GM18907 (cell line): ENCODE measurements at regions not wholly inside any gene's neighbourhood (a gene's known extent, or its start where the extent isn't known, plus 50 kb on each side); places are given as distances from the start of the nearest gene placed in this dataset.

Experiments used
- ATAC-seq: cut with Tn5 transposase; IDR thresholded peaks from one replicate; pipeline ENCODE4 v1.9.1; 2021; ENCODE audit warnings: mild to moderate bottlenecking, moderate library complexity; ENCODE audit not compliant: unreplicated experiment

DNA sequence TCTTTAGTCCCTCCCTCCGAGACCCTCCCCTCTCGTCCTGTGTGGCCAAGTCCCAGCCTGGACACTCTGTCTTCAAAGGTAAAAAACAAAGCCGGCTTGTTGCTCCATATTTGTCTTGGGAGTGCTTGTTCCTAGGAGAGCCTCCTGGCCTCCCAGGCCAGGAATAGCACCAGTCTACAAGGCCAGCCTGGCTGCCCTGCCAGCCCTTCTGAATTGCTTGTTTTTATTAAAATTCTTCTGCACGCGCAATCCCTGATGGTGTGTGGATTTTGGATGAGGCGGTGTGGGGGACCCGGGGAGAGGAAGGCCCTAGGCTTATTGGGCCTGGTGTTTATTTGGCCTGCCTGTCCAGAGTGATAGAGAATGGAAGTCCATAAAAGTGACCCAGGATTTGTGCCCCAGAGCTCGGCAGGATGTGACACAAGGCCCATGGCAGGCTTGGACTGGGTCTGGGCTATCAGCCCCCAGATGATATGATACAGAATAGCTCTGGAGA is 297.3 kb downstream of the CYP26B1 start:
- no peak for ATAC-seq

DNA sequence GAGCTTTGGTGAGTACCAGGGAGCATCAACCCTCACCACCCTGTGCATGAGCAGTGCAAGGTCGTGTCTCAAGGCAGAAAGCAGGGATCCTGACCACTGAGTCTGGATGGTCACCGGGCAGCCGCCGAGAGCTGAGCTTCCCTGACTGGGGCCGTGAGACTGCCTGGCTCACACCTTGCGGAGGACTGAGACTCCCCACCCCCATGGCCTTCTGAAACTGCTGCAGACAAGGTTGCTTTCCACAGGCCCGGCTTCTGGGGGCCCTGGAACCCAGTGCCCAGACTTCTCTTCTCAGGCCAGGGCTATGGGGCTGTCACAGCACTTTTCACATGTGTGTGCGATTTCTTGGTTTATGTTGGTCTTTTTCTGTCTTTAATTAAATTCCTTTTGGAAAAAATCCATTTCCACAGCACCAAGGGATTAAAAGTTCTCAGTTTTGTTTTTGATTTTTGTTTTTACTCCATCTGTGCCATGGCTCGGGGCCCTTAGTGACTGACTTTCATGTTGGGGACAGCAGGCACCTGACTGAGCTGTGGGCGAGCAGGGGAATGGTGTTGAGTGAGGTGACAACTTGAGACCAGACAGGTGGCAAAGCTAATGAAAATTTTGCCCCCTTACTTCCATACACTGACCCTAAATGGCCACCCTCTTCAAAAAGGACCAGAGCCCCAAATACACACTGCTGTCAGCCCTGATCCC is 297.9 kb downstream of the CYP26B1 start:
- ATAC-seq: no peak

DNA sequence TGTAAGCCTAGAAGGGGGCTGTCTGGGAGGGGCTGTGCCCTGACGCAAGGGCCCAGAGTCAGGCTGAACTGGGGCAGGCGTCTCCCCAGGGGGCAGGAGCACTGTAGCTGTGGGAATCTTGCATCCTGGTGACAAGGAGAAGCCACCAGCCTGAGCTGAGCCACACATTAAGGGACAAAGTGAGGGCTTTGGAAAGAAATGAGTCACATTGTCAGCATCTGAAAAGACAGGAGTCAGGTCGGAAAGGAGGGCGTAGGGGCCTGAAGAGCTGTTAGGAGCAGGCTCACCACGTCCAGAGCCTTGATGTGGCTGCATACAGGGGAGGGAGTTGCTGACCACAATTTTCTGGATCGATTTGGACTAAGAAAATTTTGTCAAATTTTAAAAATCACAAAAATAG is 298.6 kb downstream of the CYP26B1 start:
- ATAC-seq: no peak

DNA sequence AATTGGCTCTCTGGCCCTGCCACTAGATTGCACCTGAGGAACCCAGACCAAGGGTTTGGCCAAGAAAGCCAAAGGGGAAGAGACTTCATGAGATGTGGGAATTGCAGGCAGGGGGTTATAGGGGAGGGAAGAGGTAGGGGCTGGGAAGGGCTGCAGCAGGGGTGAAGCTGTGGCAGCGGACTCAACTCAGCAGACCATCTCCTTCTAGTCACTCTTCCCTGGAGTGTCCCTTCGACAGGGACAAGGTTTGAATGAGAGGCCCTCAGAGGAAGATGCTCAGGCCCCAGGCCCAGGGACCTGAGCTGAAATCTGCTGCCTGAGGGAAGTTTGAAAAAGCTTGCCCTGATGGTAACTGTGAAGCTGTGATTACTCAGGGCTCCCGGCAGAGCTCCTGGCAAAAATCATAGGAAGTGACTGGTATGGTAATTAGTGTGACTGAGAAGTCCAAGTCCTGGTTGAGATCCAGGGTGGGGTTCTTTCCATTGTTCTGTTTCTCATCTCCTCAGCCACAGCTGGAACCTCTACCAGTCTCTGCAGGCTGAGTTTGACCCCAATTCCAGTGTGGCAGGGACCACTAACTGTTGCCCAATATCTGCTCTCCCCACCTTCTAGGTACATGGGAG is 300.9 kb downstream of the CYP26B1 start:
- no peak for ATAC-seq

DNA sequence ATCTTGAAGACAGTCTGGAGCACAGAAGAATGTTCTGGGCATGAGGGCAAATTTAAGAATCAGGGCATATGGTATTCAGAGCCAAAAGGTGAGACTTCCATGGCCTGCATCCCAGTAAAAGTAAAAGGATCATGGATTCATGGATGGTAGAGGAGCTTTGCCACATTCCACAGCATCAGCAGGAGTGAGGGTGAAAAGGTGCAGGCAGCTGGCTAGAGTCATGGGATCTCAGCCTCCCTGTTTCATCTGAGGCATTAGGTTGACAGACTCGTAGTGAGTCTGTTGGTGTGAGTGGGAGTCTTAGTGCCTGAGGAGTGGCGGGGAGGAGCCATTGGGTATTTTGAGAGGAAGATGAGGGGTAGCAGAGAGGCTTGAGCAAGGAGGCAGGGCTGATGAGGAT is 301.6 kb downstream of the CYP26B1 start:
- ATAC-seq: no peak

DNA sequence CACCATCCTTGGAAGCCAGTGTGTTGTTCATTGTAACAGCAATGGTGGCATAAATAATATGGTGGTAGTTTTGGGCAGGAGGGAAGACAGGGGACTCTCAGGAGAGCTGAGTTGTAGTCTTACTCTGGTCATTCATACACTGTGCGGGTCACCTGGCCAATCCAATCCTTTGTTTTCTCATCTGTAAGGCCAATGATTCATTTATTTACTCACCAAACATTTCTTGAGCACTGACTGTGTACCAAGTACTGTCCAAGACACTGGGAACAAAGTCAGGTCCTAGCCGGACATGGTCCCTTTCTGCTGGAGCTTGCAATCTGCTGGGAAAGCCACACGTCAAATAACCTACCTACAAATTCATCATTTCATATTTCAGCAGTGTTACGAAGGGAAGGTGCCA is 302.7 kb downstream of the CYP26B1 start:
- ATAC-seq: no peak

DNA sequence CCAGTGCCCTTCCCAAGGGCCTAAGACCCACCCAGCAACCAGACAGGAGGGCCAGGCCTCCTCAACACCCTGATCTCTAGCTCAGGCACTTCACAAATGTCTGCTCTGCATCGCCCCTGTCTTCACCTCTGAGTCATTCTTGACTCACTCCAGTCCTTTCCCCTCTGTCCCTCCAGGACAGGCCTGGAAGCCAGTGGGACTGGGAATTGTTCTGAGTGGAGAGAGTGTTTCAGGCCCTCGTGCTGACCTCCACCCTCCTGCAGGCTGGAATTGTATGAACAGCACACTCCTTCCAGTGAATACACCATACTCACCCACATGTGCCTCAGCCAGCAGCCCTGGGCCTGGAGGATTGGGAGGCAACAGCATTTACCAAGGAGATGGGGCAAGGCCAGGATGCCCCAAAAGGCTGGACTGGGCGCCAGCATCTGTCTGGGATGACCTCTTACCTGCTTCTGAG is 304.2 kb downstream of the CYP26B1 start:
- no peak for ATAC-seq

DNA sequence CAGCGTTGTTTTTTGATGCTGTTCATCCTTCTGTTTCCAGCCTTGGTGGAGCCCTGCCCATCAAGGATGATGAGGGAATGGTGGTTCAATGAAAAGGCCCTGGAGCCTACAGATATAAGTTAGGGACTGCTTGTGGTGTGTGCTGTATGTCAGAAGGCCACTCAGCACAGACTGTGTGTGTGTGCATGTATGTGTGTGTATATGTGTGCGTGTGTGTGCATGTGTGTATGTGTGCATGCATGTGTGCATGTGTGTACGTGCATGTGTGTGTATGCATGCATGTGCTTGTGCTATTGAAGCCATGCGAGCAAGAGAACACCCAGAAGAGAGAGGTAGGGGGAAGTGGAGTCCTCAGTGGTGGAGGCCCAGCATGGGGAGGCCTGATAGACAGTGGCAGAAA is 304.9 kb downstream of the CYP26B1 start:
- ATAC-seq: no peak

DNA sequence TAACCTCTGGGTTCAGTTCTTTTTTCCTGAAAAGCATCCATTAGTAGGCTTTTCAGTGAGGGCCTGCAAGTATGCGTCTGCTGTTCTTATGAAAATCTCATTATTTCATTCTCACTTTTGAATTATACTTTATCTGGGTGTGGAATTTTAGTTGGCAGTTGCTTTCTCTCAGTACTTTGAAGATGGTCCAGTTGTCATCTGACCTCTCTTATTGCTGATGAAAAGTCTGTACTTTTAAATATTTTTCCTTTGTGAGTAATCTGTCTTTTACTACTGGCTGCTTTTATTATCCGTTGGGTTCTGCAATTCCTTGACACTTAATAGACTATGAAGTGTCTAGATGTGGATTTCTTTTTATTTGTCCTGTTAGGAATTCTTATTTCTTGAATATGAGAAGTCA is 307.8 kb downstream of the CYP26B1 start:
- ATAC-seq: no peak

DNA sequence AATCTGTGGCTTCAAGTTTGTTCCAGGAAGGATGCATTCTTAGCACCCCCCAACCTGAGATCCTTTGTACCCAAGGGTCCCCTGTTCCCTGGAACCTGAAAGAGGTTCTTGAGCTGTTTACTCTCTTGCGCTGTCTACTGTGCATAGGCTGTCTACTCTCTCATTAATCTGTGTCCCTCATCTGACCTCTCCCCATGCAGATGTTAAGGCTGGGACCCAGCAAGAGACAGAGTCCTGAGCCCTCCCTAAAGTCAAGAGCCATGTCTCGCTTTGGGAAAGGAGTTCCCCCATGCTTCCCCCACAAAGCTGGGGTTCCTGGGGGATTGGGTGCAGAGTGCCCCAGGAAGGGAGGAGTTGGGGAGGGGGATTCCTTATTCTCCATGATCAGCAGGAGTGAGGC is 312.9 kb downstream of the CYP26B1 start:
- no peak for ATAC-seq

DNA sequence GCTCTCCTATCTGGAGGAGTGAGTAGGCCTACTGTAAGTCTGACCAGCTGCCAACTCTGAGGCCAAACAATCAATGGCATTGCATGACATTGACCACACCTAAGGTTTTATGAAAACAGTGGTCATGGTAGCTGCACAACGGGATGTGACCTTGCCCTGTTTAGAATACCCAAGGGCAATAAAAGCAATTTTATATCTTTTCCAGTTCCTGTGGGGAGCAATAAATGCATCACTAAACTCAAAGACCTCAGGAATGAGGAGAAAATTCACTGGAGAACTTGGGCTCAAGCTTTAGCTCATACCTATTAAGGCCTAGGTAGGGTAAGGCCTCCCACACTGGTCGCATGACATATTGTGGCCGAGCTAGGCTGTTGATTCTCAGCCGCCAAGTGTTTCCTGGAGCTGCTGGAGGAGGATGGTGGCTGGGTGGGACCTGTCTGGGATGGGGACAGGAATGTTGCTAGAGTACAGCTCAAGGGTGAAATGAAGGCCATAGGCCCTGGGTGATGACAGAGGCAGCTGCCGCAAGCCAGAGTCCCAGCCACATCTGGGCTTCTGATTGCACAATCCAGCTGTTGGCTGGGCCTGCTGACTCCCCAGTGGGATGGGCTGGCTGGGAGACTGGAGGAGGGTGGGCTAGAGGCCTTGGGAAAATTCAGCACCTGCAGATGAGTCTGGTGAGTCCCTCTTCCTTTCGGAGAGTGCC is 313.7 kb downstream of the CYP26B1 start:
- ATAC-seq: no peak

DNA sequence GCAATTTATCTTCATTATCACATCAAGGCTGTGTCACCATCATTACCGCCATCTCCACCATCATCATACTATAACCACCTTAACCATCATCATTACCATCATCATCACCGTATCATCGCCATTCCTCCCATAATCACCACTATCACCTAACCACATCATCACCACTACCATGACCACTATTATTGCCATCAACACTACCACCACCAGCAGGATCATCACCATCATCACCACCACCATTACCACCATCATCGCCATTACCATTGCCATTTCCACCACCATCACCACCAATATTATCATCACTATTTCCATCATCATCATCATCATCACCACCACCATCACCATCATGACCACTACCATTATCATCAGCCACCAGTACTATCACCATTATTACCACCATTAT is 314.4 kb downstream of the CYP26B1 start:
- no peak for ATAC-seq

DNA sequence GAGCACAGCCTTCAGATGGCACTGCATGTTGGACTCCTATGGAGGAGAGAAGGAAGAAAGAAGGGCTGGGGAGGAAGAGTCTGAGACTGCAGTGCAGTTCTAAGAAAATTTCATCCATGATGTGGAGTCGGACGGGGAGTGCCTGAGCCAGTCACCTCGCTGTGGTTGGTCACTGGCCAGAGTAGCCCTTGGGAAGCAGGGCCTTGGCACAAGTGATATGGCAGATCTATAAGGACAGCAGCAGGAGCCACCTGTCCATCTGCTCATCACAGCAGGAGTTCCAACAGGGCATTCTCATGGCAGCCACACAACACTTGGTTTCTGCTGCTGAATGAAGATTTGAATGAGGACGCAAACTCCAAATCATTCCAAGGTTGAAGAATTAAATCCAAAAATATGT is 314.8 kb downstream of the CYP26B1 start:
- no peak for ATAC-seq

DNA sequence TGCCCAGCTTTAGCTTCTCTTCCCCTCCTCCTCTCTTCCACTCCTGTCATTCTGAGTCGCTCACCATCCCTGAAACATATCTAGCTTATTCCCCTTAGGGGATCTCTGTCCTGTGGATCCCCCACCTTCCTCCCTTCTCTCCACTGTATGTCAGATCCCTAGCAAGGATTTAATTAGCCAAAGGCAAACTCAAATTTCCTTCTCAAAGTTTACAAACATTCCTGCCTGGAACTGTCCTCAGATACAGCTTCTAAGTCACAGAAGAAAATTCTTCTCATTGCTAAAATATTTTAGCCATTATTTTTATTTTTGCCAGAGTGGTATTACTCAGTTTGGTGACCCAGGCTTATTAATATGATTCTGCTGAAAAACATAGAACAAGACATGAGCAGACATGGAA is 315.3 kb downstream of the CYP26B1 start:
- no peak for ATAC-seq

DNA sequence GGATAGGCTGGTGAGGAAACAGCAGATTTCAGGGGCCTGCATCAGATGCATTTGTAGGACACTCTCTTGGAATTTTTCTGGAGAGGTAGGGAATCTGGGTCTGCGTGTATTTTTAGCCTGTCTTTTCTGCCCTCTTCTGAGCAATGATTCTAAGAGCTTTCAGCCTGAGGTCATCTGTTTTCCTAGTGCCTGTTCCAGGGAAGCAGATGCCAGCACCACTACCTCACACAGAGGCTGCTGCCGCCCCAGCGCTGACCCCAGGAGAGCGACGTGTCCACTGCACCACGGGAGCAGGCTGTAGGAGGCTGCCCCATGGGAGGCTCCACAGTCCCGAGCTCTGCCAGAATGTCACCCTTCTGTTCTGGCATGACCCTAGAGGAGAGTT is 316.5 kb downstream of the CYP26B1 start:
- ATAC-seq: no peak

DNA sequence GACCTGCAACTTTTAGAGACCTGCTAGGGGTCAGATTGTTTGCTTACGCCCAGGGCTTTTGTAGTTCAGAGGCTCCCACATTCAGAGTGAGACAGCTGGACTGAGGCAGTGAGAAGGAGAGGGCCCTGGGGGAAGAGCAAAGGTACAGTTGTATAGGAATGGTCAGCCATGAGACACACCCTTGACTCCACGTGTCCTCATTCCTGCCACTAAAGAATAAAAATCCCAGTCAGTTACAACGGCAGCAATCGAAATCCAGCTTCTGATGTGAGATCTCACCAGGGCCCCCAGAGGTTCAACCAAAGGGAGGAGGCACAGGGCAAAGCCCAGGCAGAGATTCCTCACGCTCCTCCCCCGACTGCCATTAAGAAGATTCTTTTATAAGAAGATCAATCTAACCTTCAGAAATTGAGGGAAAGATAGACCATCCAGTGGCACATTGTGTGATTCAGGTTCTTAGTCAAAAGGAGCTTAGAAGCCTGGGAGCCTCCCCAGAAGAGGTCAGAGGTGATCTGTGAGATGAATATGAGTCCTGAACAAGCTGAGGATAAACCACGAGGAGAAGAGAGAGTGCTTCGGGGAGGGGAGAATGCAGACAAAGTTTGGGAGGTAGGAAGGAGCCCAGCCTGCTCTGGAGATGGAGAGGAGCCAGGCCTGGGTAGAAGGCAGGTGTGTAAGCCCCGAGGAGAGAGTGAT is 317.0 kb downstream of the CYP26B1 start:
- no peak for ATAC-seq

DNA sequence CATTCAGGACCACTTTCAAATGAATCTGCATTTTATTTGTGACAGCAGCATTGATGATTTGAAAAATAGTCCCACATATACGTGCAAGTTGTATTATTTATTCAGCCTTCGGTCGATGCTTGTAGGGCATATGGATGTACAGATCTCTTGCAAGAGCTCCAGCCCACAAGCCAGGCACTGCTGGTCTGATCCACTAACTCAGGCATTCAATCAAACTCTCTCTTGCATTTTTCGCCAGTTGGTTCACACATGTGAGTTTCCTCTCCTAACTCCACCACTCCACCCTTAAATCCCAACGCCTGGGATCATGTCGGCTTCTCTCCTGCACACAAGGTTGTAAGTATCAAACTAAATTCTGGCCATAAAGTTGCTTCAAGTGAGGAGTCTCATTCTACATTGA is 318.7 kb downstream of the CYP26B1 start:
- ATAC-seq: no peak

DNA sequence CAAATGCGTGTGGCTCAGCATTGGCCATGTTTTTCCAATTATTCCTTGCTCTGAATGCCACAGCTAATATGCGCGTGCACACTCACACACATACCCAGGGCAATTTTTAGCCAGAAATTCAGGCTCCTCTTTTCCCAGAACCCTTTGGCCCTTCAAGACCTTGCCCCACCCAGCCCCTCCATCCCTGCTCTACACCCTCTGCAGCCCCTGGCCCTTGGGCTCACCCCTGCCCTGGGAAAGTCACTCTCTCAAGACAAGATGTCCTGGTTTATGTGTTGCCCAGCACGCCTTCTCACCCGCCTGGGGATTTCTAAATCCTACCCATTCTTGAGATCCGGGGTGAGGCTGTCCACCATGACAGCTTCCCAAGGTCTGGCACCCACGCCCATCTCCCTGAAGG is 319.7 kb downstream of the CYP26B1 start:
- ATAC-seq: no peak

DNA sequence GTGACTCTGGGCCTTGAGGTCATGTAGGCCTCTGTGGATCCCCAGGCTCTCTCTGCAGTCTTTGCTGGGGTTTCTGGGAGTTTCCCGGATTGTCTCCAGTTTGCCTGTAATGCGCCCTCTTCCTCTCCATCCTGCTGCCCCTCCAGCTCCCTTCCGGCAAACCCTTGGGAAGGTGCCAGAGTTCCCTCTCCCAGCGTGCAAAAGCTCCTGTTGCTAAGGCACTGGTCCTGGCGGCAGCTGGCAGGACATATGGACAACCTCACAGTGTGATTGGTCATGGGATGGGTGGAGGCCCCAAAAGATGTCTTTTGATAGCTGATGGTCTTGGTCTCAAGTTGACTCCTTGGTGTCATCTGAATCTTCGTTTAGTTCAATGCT is 320.1 kb downstream of the CYP26B1 start:
- ATAC-seq: no peak

DNA sequence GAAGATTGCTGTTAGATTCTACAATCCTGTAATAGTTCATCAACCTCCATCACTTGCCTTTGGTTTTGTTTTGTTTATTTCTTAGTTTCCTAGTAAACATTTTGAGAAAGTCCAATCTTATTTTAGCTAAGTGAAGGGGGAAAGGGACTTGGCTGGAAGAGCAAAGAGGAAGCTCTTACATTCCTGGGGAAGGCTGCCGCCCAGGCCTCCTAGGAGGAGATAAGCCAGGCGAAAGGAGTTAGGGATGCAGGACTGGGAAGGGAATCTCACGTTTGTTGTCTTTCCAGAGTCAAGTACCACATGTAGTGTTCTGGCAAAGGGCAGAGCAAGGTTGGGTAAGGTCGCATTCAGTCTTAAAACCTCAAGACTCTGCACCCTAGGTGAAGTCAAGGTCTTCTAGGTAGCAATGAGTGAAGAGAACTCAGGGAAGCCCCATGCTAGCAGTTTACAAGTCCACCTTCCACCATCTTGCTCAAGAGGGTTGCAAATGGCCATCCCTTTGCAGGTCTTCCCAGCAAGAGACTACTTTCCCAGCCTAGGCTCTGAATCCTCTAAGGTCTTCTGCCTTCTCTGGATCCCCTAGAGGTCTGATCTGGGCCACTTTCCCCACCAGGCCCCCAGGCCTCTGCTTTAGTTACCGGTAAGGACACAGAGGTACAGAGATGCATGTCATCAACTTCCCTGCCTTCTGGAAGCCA is 320.7 kb downstream of the CYP26B1 start:
- ATAC-seq: no peak

DNA sequence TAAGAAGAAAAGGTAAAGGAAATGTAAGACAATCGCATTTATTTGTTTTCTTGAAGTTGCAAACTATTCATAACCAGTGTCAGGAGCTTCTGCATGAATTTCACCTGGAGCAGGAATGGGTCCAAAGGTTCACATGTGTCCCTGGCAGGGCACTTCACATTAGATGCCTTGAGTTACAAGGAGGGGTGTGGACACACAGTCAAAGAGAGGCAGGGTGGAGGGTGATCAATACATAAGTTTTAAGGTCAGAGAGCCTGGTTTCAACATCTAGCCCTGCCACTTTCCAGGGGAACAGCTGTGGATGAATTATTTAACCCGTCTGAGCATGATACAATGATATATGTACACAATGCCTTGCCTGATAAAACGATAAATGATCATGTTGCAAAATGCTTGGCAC is 321.4 kb downstream of the CYP26B1 start:
- no peak for ATAC-seq
